IMR-90 (cell line): ENCODE measurements at regions not wholly inside any gene's neighbourhood (a gene's known extent, or its start where the extent isn't known, plus 50 kb on each side); places are given as distances from the start of the nearest gene placed in this dataset.

Experiments used
- ATAC-seq: fragments of 200-7000 bp; cut with Tn5 transposase; 2 replicates; pipeline ENCODE4 v1.9.1; 2020; ENCODE audit warnings: low read depth, mild to moderate bottlenecking, moderate library complexity
- BruUV-seq: library from RNA; stranded (reverse); fragments of 400-500 nt; replicated peaks from 2 replicates; lab custom pipeline; 2021; lab: Mats Ljungman, UMichigan
- CTCF ChIA-PET: fragments of 300-600 bp; formaldehyde crosslinking; extraction: SDS; loops from one replicate; lab custom pipeline; 2021; ENCODE audit warnings: antibody characterized with exemption; lab: Yijun Ruan, JAX
- POLR2A ChIA-PET: fragments of 300-600 bp; sonication (Branson Sonifier 250); formaldehyde crosslinking; loops from one replicate; lab custom pipeline; 2022; ENCODE audit warnings: antibody characterized with exemption; ENCODE audit not compliant: unreplicated experiment; lab: Charles Lee
- DNase-seq: peaks from one replicate; pipeline ENCODE4 v3.0.0; 2013
- H2AFZ ChIP-seq: replicated peaks from 2 replicates; pipeline ENCODE3; 2013; ENCODE audit warnings: low read length, mild to moderate bottlenecking; ENCODE audit not compliant: poor library complexity
- H2AK5ac ChIP-seq: 2 replicates; pipeline ENCODE4 v1.6.1; 2013; ENCODE audit warnings: low read depth, low read length, inconsistent platforms
- H2AK9ac ChIP-seq: replicated peaks from 2 replicates; pipeline ENCODE3; 2013; ENCODE audit warnings: mild to moderate bottlenecking, low read depth, low read length, moderate library complexity; ENCODE audit not compliant: poor library complexity
- H2BK120ac ChIP-seq: 2 replicates; pipeline ENCODE4 v1.6.1; 2013; ENCODE audit warnings: low read depth, low read length, inconsistent platforms
- H2BK15ac ChIP-seq: 3 replicates; pipeline ENCODE4 v1.6.1; 2013; ENCODE audit warnings: low read depth, low read length, inconsistent platforms
- H2BK20ac ChIP-seq: 2 replicates; pipeline ENCODE4 v1.6.1; 2013; ENCODE audit warnings: low read depth, mild to moderate bottlenecking, inconsistent platforms, low read length, moderate library complexity
- H2BK5ac ChIP-seq: 2 replicates; pipeline ENCODE4 v1.6.1; 2013; ENCODE audit warnings: mild to moderate bottlenecking, low read depth, low read length, inconsistent platforms; ENCODE audit not compliant: poor library complexity, severe bottlenecking
- H3K14ac ChIP-seq: replicated peaks from 2 replicates; pipeline ENCODE4 v1.6.1; 2013; ENCODE audit warnings: low read depth, low read length, inconsistent platforms
- H3K18ac ChIP-seq: 2 replicates; pipeline ENCODE4 v1.6.1; 2013; ENCODE audit warnings: low read depth, low read length, control low read depth
- H3K23ac ChIP-seq: 2 replicates; pipeline ENCODE4 v1.6.1; 2013; ENCODE audit warnings: low read depth, low read length, inconsistent platforms
- H3K27ac ChIP-seq: 2 replicates; pipeline ENCODE4 v1.5.1; 2013; ENCODE audit warnings: mild to moderate bottlenecking, control low read depth, low read length; ENCODE audit not compliant: insufficient read depth
- H3K27me3 ChIP-seq: 2 replicates; pipeline ENCODE4 v1.6.1; 2013; ENCODE audit warnings: low read length; ENCODE audit not compliant: control insufficient read depth, insufficient read depth
- H3K36me3 ChIP-seq: 2 replicates; pipeline ENCODE4 v1.6.1; 2013; ENCODE audit warnings: low read length, mixed read lengths; ENCODE audit not compliant: control insufficient read depth, insufficient read depth
- H3K4ac ChIP-seq: 2 replicates; pipeline ENCODE4 v1.6.1; 2013; ENCODE audit warnings: low read depth, low read length, inconsistent platforms
- H3K4me1 ChIP-seq: 2 replicates; pipeline ENCODE4 v1.6.1; 2013; ENCODE audit warnings: low read length, mixed read lengths; ENCODE audit not compliant: control insufficient read depth, insufficient read depth
- H3K4me2 ChIP-seq: 2 replicates; pipeline ENCODE4 v1.6.1; 2013; ENCODE audit warnings: low read depth, mild to moderate bottlenecking, control low read depth, low read length, moderate library complexity
- H3K4me3 ChIP-seq: 2 replicates; pipeline ENCODE4 v1.5.1; 2013; ENCODE audit warnings: low read depth, mild to moderate bottlenecking, control low read depth, low read length, moderate library complexity; ENCODE audit not compliant: insufficient read depth
- H3K56ac ChIP-seq: 2 replicates; pipeline ENCODE4 v1.6.1; 2013; ENCODE audit warnings: low read length, inconsistent platforms; ENCODE audit not compliant: insufficient read depth; ENCODE audit errors: extremely low read depth
- H3K79me1 ChIP-seq, 2 experiments: 2 replicates each; pipeline ENCODE4 v1.6.1; 2013; ENCODE audit warnings: low read length in 2 of 2, inconsistent platforms in 1 of 2, low read depth in 1 of 2
- H3K9ac ChIP-seq: 2 replicates; pipeline ENCODE4 v1.6.1; 2013; ENCODE audit warnings: low read depth, low read length, control low read depth
- H3K9me1 ChIP-seq: 2 replicates; pipeline ENCODE4 v1.6.1; 2013; ENCODE audit warnings: low read length, inconsistent platforms; ENCODE audit not compliant: insufficient read depth
- H3K9me3 ChIP-seq: 2 replicates; pipeline ENCODE4 v1.6.1; 2013; ENCODE audit warnings: low read length; ENCODE audit not compliant: control insufficient read depth, insufficient read depth
- H4K20me1 ChIP-seq: 2 replicates; pipeline ENCODE4 v1.6.1; 2013; ENCODE audit warnings: low read length, inconsistent platforms; ENCODE audit not compliant: insufficient read depth
- H4K5ac ChIP-seq: 2 replicates; pipeline ENCODE4 v1.6.1; 2013; ENCODE audit warnings: mild to moderate bottlenecking, low read depth, low read length, control low read depth
- H4K8ac ChIP-seq, 2 experiments: 2 replicates each; pipeline ENCODE4 v1.6.1; 2013; ENCODE audit warnings: low read depth in 2 of 2, low read length in 2 of 2, control low read depth in 1 of 2, inconsistent platforms in 1 of 2
- H4K91ac ChIP-seq: 2 replicates; pipeline ENCODE4 v1.6.1; 2013; ENCODE audit warnings: low read depth, low read length, inconsistent platforms; ENCODE audit not compliant: insufficient read depth
- CEBPB ChIP-seq: IDR thresholded peaks from 2 replicates; pipeline ENCODE4 v1.6.1; 2012; ENCODE audit warnings: low read depth, low read length, improper control_type of control experiment
- CHD1 ChIP-seq: IDR thresholded peaks from 2 replicates; pipeline ENCODE4 v1.6.1; 2012; ENCODE audit warnings: low read depth, low read length, improper control_type of control experiment
- FOS ChIP-seq: fragments of 150-350 bp; IDR thresholded peaks from 2 replicates; pipeline ENCODE4 v1.6.1; 2016; ENCODE audit warnings: low read depth, low read length
- MAZ ChIP-seq: IDR thresholded peaks from 2 replicates; pipeline ENCODE4 v1.6.1; 2012; ENCODE audit warnings: low read depth, mild to moderate bottlenecking, low read length, improper control_type of control experiment, moderate library complexity, borderline replicate concordance
- RFX5 ChIP-seq: IDR thresholded peaks from 2 replicates; pipeline ENCODE4 v1.8.0; 2012; ENCODE audit warnings: low read depth, mild to moderate bottlenecking, low read length, moderate library complexity
- WGBS, 2 experiments: methylation state at CpG; one replicate each; pipeline versions ENCODE4 v1.1.5 to v1.1.7; 2013; ENCODE audit warnings: missing lambda C conversion rate in 2 of 2; ENCODE audit not compliant: insufficient read length in 1 of 2; ENCODE audit errors: extremely low coverage in 2 of 2; 5-methylcytosine and 5-hydroxymethylcytosine counted together
- dilution Hi-C: fragments of 300-500 bp; cut with HindIII; formaldehyde crosslinking; loops from one replicate; pipeline ENCODE4 v1.14.3; 2018; ENCODE audit warnings: low sequenced_read_pairs; ENCODE audit not compliant: unreplicated experiment
- in situ Hi-C: fragments of 300-500 bp; cut with MboI; formaldehyde crosslinking; loops from 3 replicates; pipeline ENCODE4 v1.14.3; 2019; ENCODE audit warnings: low sequenced_read_pairs, inconsistent platforms, mixed read lengths
- intact Hi-C: fragments of 100-400 bp; cut with micrococcal nuclease; formaldehyde crosslinking; loops from 2 replicates; pipeline ENCODE4 v1.10.0; 2022
- TF ChIP-seq, protein P1 (sequence below): fragments of 150-350 bp; IDR thresholded peaks from 2 replicates; pipeline ENCODE4 v1.6.1; 2017; ENCODE audit warnings: mild to moderate bottlenecking, antibody characterized with exemption, low read length, low read depth

DNA sequence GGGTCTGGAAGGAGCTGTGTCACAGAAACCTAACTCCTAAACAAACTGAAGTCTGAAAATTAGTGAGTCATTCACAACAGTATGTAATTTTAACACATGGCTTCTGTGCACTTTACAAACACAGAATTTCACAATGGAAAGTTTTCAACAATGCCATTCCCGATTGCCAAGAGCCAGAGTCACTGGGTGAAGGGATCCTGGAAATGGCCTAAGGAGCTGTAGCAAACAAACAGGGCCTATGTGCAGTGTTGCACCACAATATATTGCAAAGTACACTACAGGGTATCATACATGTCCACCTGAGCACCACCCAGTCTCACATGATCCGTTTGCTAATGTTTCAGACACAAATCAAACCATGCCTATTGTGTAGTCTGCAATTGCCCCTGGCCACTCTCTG is 184.7 kb upstream of the OTX2 start:
- peaks cover 6% of the 10 kb centered on the region for H3K9me3 ChIP-seq
- H3K36me3 ChIP-seq, result no peaks in the 10 kb centered on the region
- H2BK15ac ChIP-seq, result no peak overlapping the region
- DNase-seq (no peak), ATAC-seq (no peak)
- no CpG with 5 or more reads among the region's 2 CpGs for WGBS, 2 experiments
- no peaks in the 10 kb centered on the region for H3K4me1 ChIP-seq
- no peak overlapping the region for H2BK5ac ChIP-seq
- no peak overlapping the region for H3K9ac ChIP-seq
- H4K20me1 ChIP-seq, result no peaks in the 10 kb centered on the region
- no peak overlapping the region for H2AFZ ChIP-seq
- H4K5ac ChIP-seq, result no peak overlapping the region
- H2BK20ac ChIP-seq, result no peak overlapping the region
- ChIA-PET CTCF (no interaction called here), POLR2A (no interaction called here)
- H3K79me1 ChIP-seq, result no peaks in the 10 kb centered on the region
- H3K4ac ChIP-seq, result no peak overlapping the region
- no peak overlapping the region for H3K4me3 ChIP-seq
- no peak overlapping the region for H2AK9ac ChIP-seq
- H3K27me3 ChIP-seq, result no peaks in the 10 kb centered on the region
- H3K14ac ChIP-seq, result no peak overlapping the region
- no peak overlapping the region for H2BK120ac ChIP-seq
- dilution Hi-C loops, result no loop called here
- intact Hi-C loops, result no loop called here
- no peak overlapping the region for H3K4me2 ChIP-seq
- H4K8ac ChIP-seq, result no peak overlapping the region
- no peak overlapping the region for H3K56ac ChIP-seq
- no peaks in the 10 kb centered on the region for H3K9me1 ChIP-seq
- H3K27ac ChIP-seq, result no peak overlapping the region
- no peak overlapping the region for H3K18ac ChIP-seq
- H2AK5ac ChIP-seq, result no peak overlapping the region
- H4K91ac ChIP-seq, result no peak overlapping the region
- no peak overlapping the region for H3K23ac ChIP-seq
- in situ Hi-C loops, result no loop called here
- TF ChIP-seq, protein P1, sequence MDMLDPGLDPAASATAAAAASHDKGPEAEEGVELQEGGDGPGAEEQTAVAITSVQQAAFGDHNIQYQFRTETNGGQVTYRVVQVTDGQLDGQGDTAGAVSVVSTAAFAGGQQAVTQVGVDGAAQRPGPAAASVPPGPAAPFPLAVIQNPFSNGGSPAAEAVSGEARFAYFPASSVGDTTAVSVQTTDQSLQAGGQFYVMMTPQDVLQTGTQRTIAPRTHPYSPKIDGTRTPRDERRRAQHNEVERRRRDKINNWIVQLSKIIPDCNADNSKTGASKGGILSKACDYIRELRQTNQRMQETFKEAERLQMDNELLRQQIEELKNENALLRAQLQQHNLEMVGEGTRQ, result no peak
- TF ChIP-seq FOS (no peak), RFX5 (no peak), CHD1 (no peak), MAZ (no peak), CEBPB (no peak)
- BruUV-seq, result no TSS peak
